Activated CD8-positive, alpha-beta memory T cell treated with anti-CD3 and anti-CD28 coated beads, Interleukin-2, amount 50 U/mL, for 1 hour (primary cell): ENCODE measurements at regions not wholly inside any gene's neighbourhood (a gene's known extent, or its start where the extent isn't known, plus 50 kb on each side); places are given as distances from the start of the nearest gene placed in this dataset.

Experiments
- DNase-seq: peaks from one replicate; pipeline ENCODE4 v3.0.0-alpha.2; 2020; ENCODE audit errors: extremely low read depth

- DNase-seq, result no peak
Observed at GRCh38 chr5:56322592-56322991, 89.5 kb upstream of the ANKRD55 start.

GRCh38 chr5:56321236-56321881 lies 88.2 kb upstream of the ANKRD55 start:
- no peak for DNase-seq

GRCh38 chr5:56320686-56321085 lies 87.6 kb upstream of the ANKRD55 start:
- DNase-seq, result no peak

- no peak for DNase-seq
Observed at GRCh38 chr5:56319526-56320181, 86.5 kb upstream of the ANKRD55 start.

- DNase-seq, result no peak
Observed at GRCh38 chr5:56317923-56318561, 84.9 kb upstream of the ANKRD55 start.

GRCh38 chr5:56316299-56316994 lies 83.3 kb upstream of the ANKRD55 start:
- DNase-seq, result no peak

GRCh38 chr5:56314529-56314928 lies 81.4 kb upstream of the ANKRD55 start:
- DNase-seq, result no peak

- no peak for DNase-seq
Observed at GRCh38 chr5:56313596-56313995, 80.5 kb upstream of the ANKRD55 start.

- no peak for DNase-seq
Observed at GRCh38 chr5:56313004-56313531, 79.9 kb upstream of the ANKRD55 start.

- no peak for DNase-seq
Observed at GRCh38 chr5:56311306-56311905, 78.3 kb upstream of the ANKRD55 start.

- DNase-seq, result no peak
Observed at GRCh38 chr5:56310711-56311204, 77.6 kb upstream of the ANKRD55 start.

GRCh38 chr5:56309262-56309826 lies 76.2 kb upstream of the ANKRD55 start:
- DNase-seq, result no peak

GRCh38 chr5:56307714-56308333 lies 74.7 kb upstream of the ANKRD55 start:
- no peak for DNase-seq

GRCh38 chr5:56306433-56307150 lies 73.5 kb upstream of the ANKRD55 start:
- DNase-seq, result no peak

GRCh38 chr5:56305001-56305950 lies 72.1 kb upstream of the ANKRD55 start:
- no peak for DNase-seq

- DNase-seq, result no peak
Observed at GRCh38 chr5:56303511-56303910, 70.4 kb upstream of the ANKRD55 start.

GRCh38 chr5:56302027-56302426 lies 68.9 kb upstream of the ANKRD55 start:
- DNase-seq, result no peak

GRCh38 chr5:56301069-56301468 lies 67.9 kb upstream of the ANKRD55 start:
- DNase-seq, result no peak

- no peak for DNase-seq
Observed at GRCh38 chr5:56299212-56299611, 66.1 kb upstream of the ANKRD55 start.
